Calu3 (cell line): ENCODE measurements at regions not wholly inside any gene's neighbourhood (a gene's known extent, or its start where the extent isn't known, plus 50 kb on each side); places are given as distances from the start of the nearest gene placed in this dataset.

Experiments used
- BruUV-seq: library from RNA; stranded (reverse); fragments of 400-500 nt; replicated peaks from 2 replicates; lab custom pipeline; 2021; lab: Mats Ljungman, UMichigan
- CTCF ChIA-PET: fragments of 300-600 bp; sonication (Branson Sonifier 250); formaldehyde crosslinking; loops from one replicate; lab custom pipeline; 2022; ENCODE audit warnings: antibody characterized with exemption; lab: Charles Lee
- DNase-seq: peaks from one replicate; pipeline ENCODE4 v3.0.0; 2022
- H3K27ac Mint-ChIP-seq: one replicate; pipeline ENCODE4 v1.8.0; 2022; ENCODE audit warnings: mixed read lengths; ENCODE audit not compliant: unreplicated experiment
- H3K27me3 Mint-ChIP-seq: one replicate; pipeline ENCODE4 v1.8.0; 2022; ENCODE audit warnings: mixed read lengths; ENCODE audit not compliant: unreplicated experiment
- H3K36me3 Mint-ChIP-seq: one replicate; pipeline ENCODE4 v1.8.0; 2022; ENCODE audit warnings: mild to moderate bottlenecking, moderate library complexity, mixed read lengths; ENCODE audit not compliant: insufficient read depth, unreplicated experiment
- H3K4me1 Mint-ChIP-seq: one replicate; pipeline ENCODE4 v1.8.0; 2022; ENCODE audit warnings: mild to moderate bottlenecking, low read depth, mixed read lengths; ENCODE audit not compliant: unreplicated experiment
- H3K4me3 Mint-ChIP-seq: one replicate; pipeline ENCODE4 v1.8.0; 2022; ENCODE audit warnings: mild to moderate bottlenecking, low read depth, moderate library complexity, mixed read lengths; ENCODE audit not compliant: unreplicated experiment
- H3K9me3 Mint-ChIP-seq: one replicate; pipeline ENCODE4 v1.8.0; 2022; ENCODE audit warnings: low read depth, mixed read lengths; ENCODE audit not compliant: unreplicated experiment
- CTCF ChIP-seq: fragments of 200-600 bp; IDR thresholded peaks from one replicate; pipeline ENCODE4 v1.8.0; 2022; ENCODE audit warnings: antibody characterized with exemption; ENCODE audit not compliant: unreplicated experiment
- intact Hi-C: fragments of 100-400 bp; cut with micrococcal nuclease; formaldehyde crosslinking; loops from one replicate; pipeline ENCODE4 v1.10.0; 2022; ENCODE audit not compliant: unreplicated experiment

DNA sequence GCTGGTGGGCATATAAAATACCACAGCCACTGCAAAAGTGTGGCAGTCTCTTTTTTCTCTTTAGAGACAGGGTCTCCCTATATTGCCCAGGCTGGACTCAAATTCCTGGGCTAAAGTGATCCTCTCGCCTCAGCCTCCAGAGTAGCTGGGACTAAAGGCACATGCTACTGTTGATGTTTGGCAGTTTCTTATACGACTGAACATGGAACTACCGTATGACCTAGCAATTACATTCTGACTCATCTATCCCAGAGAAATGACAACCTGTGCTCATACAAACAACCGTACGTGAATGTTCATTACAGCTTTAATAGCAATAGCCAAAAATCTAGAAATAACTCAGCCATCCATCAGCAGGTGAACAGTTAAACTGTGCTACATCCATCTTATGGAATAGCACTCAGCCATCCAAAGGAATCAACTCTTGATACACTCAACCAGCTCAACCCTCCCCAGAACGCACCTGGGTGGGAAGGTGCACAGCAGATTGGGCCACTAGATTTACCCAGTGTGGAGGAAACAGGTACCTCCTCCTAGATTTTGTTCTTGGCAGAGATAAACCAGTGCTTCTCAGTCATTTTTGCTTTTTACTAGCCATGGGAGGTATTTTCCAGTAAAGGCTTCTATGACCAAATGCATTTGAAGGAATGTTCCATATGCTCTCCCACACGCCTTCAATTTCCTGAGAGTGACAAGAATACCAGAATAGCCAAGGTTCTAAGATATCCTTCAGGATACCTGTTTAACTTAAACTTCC lies 130.5 kb downstream of the MED15 start:
- H3K27ac Mint-ChIP-seq = no peak overlapping the region
- H3K27me3 Mint-ChIP-seq = peaks cover 86% of the 10 kb centered on the region
- no peak for DNase-seq
- H3K4me1 Mint-ChIP-seq = no peaks in the 10 kb centered on the region
- TF ChIP-seq CTCF = no peak
- CTCF ChIA-PET = no interaction called here
- H3K9me3 Mint-ChIP-seq = no peaks in the 10 kb centered on the region
- intact Hi-C loops = no loop called here
- no peaks in the 10 kb centered on the region for H3K36me3 Mint-ChIP-seq
- H3K4me3 Mint-ChIP-seq = no peak overlapping the region
- no TSS peak for BruUV-seq

GRCh38 chr22:20638507-20638870 lies 131.1 kb downstream of the MED15 start:
- Mint-ChIP-seq H3K4me3 (no peak overlapping the region), H3K27me3 (peaks cover 85% of the 10 kb centered on the region), H3K4me1 (no peaks in the 10 kb centered on the region), H3K36me3 (no peaks in the 10 kb centered on the region), H3K27ac (no peak overlapping the region), H3K9me3 (no peaks in the 10 kb centered on the region)
- CTCF ChIA-PET = interaction anchor here (1.1 kb wide), 1 partner anchor 9 kb away, joined by 3 read pairs; no protein-coding TSS in a partner anchor
- BruUV-seq = no TSS peak
- intact Hi-C loops = no loop called here
- no peak for DNase-seq
- TF ChIP-seq CTCF = no peak

DNA sequence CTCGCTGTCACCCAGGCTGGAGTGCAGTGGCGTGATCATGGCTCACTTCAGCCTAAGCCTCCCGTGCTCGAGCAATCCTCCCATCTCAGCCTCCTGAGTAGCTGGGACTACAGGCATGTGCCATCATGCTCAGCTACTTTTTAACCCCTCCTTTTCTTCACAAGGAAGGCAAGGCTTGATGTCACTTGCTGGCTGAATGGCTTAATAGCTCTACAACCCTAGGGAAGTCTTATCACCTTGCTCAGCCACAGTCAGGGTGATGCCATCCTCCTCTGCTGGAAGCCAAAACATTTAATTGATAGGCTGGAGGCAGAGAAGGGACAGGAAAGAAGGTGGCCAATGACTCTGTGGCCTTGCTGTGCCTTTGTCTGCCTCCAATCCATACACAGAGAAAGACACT lies 131.9 kb downstream of the MED15 start:
- Mint-ChIP-seq H3K9me3 (no peaks in the 10 kb centered on the region), H3K27ac (no peak overlapping the region), H3K36me3 (no peaks in the 10 kb centered on the region), H3K27me3 (peaks cover 88% of the 10 kb centered on the region), H3K4me1 (no peaks in the 10 kb centered on the region), H3K4me3 (no peak overlapping the region)
- BruUV-seq = no TSS peak
- DNase-seq = no peak
- no peak for TF ChIP-seq CTCF
- CTCF ChIA-PET = interaction anchor here (1.1 kb wide), 1 partner anchor 10 kb away, joined by 3 read pairs; no protein-coding TSS in a partner anchor
- intact Hi-C loops = no loop called here

DNA sequence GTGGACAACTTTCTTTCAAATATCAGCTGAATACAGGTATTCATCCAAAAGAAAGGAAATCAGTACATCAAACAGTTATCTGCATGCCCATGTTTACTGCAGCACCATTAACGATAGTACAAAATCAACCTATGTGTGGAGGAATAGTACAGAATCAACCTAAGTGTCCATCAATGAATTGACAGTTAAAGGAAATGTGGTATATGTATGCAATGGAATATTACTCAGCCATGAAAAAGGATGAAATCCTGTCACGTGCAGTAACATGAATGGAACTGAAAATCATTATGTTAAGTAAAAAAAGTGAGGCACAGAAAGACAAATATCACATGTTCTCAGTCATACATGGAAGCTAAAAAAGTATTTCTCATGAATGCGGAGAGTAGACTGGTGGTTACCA lies 132.3 kb downstream of the MED15 start:
- no peak overlapping the region for H3K27ac Mint-ChIP-seq
- H3K4me1 Mint-ChIP-seq = no peaks in the 10 kb centered on the region

More for the DNA sequence above, 132.3 kb downstream of the MED15 start:
- no peaks in the 10 kb centered on the region for H3K36me3 Mint-ChIP-seq
- CTCF ChIA-PET = interaction anchor here (1.1 kb wide), 1 partner anchor 10 kb away, joined by 3 read pairs; no protein-coding TSS in a partner anchor
- no peak for DNase-seq
- TF ChIP-seq CTCF = no peak
- no peak overlapping the region for H3K4me3 Mint-ChIP-seq
- no TSS peak for BruUV-seq
- H3K27me3 Mint-ChIP-seq = peaks cover 88% of the 10 kb centered on the region
- no peaks in the 10 kb centered on the region for H3K9me3 Mint-ChIP-seq
- intact Hi-C loops = no loop called here
